PC-3 (cell line): ENCODE measurements at regions not wholly inside any gene's neighbourhood (a gene's known extent, or its start where the extent isn't known, plus 50 kb on each side); places are given as distances from the start of the nearest gene placed in this dataset.

ENCODE experiments used
- CTCF ChIP-seq: fragments of 300-600 bp; sonication (generic); conservative IDR thresholded peaks from 2 replicates; pipeline ENCODE4 v1.5.1; 2017; ENCODE audit warnings: antibody characterized with exemption, low read depth, mild to moderate bottlenecking, low read length
- EZH2 ChIP-seq: fragments of 300-600 bp; sonication (generic); IDR thresholded peaks from one replicate; pipeline ENCODE4 v1.6.1; 2017; ENCODE audit warnings: antibody characterized with exemption, mild to moderate bottlenecking, low read length; ENCODE audit not compliant: unreplicated experiment
- EZH2phosphoT487 ChIP-seq: fragments of 300-600 bp; sonication (generic); IDR thresholded peaks from 2 replicates; pipeline ENCODE4 v1.6.1; 2018; ENCODE audit warnings: mild to moderate bottlenecking, antibody characterized with exemption, low read length, borderline replicate concordance

DNA sequence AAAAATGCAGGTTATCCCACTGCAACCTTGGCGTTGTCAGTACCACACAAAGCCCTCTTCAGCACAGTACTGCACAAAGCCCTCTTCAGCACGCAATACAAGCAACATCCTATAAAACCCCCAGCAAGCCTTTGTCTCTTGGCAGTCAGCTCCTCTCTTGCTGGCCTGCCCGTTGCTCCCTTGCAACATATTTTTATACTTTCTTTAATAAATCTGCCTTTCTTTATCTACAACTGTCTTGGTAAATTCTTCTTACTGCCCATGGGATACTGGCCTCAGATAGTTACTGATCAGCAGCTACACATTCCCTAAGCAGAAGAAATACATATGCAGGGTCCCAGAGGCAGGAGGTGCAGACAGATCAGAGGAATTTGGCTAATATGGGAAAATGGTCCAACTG lies 70.5 kb upstream of the MAP3K4 start:
- TF ChIP-seq EZH2phosphoT487 (no peak), CTCF (no peak), EZH2 (no peak)
